Rectal smooth muscle tissue (tissue), 1 donor: ENCODE measurements at regions not wholly inside any gene's neighbourhood (a gene's known extent, or its start where the extent isn't known, plus 50 kb on each side); places are given as distances from the start of the nearest gene placed in this dataset.

Experiments used
- H3K27ac ChIP-seq: one replicate; pipeline ENCODE4 v1.7.0; 2013; ENCODE audit warnings: low read depth, low read length, inconsistent platforms
- H3K27me3 ChIP-seq: one replicate; pipeline ENCODE4 v1.7.0; 2013; ENCODE audit warnings: low read length; ENCODE audit not compliant: control insufficient read depth, insufficient read depth
- H3K36me3 ChIP-seq: one replicate; pipeline ENCODE4 v1.7.0; 2013; ENCODE audit warnings: low read length; ENCODE audit not compliant: control insufficient read depth, insufficient read depth
- H3K4me1 ChIP-seq: one replicate; pipeline ENCODE4 v1.7.0; 2013; ENCODE audit warnings: low read length; ENCODE audit not compliant: control insufficient read depth, insufficient read depth
- H3K4me3 ChIP-seq: one replicate; pipeline ENCODE4 v1.7.0; 2013; ENCODE audit warnings: low read length
- H3K9ac ChIP-seq: one replicate; pipeline ENCODE4 v1.7.0; 2013; ENCODE audit warnings: low read length

DNA sequence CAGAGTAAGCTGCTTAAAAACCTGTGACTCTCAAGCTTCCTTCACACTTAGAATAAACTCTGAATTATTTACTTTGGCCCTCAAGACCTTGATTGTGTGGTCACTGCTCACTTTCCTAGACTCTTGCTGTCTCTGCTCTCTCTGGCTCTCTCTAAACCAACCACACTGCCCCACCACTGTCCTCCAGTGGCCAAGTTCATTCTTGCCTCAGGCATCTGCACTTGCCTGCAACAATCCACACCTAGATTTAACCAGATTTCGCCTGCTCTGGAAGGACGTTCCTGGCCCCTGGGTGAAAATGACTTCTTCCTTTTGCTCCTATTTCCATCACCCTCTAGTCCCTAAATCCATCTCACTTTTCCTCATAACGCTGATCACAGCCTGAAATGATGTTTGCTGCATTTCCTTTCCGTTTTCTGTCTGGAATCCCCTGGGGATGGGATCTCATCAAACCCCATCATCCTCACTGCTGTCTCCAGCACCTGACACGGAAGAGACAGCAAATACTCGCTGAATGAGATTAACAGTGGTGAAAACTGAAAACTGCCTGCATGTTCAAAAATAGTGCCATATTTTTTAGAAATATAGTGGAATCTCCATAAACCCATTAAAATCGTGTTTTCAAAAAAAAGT, 232.6 kb downstream of the UQCRFS1 start:
- H3K4me1 ChIP-seq = no peaks in the 10 kb centered on the region
- H3K9ac ChIP-seq = no peak overlapping the region
- H3K27ac ChIP-seq = no peak overlapping the region
- H3K27me3 ChIP-seq = no peaks in the 10 kb centered on the region
- H3K4me3 ChIP-seq = no peak overlapping the region
- H3K36me3 ChIP-seq = no peaks in the 10 kb centered on the region

- H3K27me3 ChIP-seq = no peaks in the 10 kb centered on the region
- H3K4me3 ChIP-seq = no peak overlapping the region
- H3K9ac ChIP-seq = no peak overlapping the region
- H3K27ac ChIP-seq = no peak overlapping the region
- H3K36me3 ChIP-seq = no peaks in the 10 kb centered on the region
- H3K4me1 ChIP-seq = no peaks in the 10 kb centered on the region
Observed at GRCh38 chr19:28977826-28978225, 235.1 kb downstream of the UQCRFS1 start.

DNA sequence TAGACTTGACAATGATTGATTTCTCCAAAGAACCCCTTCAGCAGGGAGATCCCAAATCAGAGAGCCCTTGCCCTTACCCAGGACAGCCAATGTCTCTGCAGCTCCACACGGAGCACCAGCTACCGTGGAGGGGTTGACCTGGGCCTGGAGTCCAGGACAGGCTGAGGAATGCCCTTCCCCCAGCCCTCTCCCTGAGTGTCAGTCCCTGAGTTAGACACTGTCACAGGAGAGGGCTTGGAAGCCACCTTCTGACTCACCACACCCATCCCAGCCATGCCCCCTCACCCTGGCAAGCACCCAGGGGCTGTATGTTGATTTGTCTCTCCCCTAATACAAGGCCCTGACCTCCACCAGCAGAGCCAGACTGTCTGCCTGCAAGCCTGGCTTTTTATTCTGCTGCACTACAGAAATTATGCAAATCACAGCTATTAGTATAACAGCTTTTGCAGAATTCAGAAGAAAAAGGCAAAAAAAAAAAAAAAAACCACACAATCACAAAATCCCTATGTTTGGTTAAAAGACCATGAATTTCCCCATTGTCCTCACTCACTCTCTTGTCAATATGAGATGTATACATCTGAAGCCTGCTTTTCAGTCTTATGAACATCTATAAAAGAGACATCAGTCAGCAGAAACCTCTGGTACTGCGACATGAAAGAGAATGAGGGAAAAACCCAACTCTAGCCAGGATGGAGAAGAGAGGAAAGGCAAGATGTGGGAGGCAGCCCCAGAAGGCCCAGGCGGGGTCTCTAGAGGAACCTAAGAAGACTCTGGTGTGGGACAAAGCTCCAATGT, 240.7 kb downstream of the UQCRFS1 start:
- Histone ChIP-seq H3K27me3 (no peaks in the 10 kb centered on the region), H3K4me3 (no peak overlapping the region), H3K4me1 (no peaks in the 10 kb centered on the region), H3K9ac (no peak overlapping the region), H3K27ac (no peak overlapping the region), H3K36me3 (no peaks in the 10 kb centered on the region)

DNA sequence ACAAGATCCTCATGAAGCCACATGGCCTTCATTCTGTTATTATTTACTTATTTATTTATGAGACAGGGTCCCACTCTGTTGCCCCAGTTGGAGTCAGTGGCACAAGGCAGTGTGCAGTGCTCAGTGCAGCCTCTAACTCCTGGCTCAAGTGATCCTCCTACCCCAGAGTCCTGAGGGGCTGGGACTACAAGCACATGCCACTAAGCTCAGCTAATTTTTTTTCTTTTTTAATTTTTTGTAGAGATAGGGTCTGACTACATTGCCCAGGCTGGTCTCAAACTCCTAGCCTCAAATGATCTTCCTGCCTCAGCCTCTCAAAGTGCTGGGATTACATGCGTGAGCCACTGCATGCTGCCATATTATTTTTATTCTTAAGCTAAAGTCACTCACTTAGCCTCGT, 241.4 kb downstream of the UQCRFS1 start:
- Histone ChIP-seq H3K4me3 (no peak overlapping the region), H3K4me1 (no peaks in the 10 kb centered on the region), H3K27ac (no peak overlapping the region), H3K27me3 (no peaks in the 10 kb centered on the region), H3K36me3 (no peaks in the 10 kb centered on the region), H3K9ac (no peak overlapping the region)

DNA sequence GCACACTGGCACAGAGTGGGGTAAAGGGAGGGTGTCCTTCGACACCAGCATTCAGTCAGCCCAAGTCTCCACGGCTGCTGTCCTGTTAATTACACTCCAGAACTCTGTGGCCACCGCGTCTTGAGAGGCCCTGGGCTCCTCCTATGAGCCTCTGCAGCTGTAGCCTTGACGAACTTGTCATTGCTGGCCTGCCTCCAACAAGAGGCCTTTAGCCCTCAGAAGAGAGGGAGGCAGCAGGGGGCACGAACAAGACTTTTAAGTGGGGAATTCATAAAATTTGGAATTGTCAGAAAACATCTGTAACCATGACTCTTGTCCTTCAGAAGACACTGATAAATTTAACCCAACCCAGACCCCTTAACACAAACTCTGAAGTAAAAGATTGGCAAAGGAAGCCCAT, 241.9 kb downstream of the UQCRFS1 start:
- H3K9ac ChIP-seq = no peak overlapping the region

GRCh38 chr19:28968721-28969120, 244.2 kb downstream of the UQCRFS1 start:
- Histone ChIP-seq H3K27ac (no peak overlapping the region), H3K9ac (no peak overlapping the region), H3K4me1 (no peaks in the 10 kb centered on the region), H3K36me3 (no peaks in the 10 kb centered on the region), H3K4me3 (no peak overlapping the region), H3K27me3 (no peaks in the 10 kb centered on the region)

More for the DNA sequence above, 241.9 kb downstream of the UQCRFS1 start:
- no peaks in the 10 kb centered on the region for H3K27me3 ChIP-seq
- no peak overlapping the region for H3K4me3 ChIP-seq
- no peaks in the 10 kb centered on the region for H3K36me3 ChIP-seq
- no peak overlapping the region for H3K27ac ChIP-seq
- H3K4me1 ChIP-seq = no peaks in the 10 kb centered on the region

DNA sequence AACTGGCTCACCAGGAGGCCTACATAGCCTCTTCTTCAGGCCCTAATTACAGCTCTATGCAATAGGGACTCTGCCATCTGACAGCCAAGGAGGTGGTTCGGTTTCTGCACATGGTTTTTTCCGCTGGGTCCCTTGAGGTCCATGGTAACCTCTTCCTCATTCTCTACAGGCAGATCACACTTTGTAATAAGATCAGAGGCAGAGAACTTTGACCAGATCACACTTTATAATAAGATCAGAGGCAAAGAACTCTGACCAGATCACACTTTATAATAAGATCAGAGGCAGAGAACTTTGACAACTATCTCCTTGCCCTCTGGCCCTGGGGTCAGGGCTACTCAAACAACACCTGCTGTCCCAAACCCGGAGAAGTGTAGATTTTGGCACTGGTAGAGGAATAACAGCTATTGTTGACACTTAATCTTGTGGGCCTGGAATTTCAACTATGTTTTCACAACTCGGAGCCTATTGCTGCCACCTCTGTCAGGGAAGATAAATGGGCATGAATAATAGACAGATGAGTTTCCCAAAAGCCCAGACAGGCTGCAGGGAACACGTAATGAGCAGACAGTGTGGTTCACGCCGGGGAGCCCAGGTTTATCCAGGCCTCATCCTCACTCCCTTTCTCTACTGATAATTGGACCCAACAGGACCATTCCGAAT, 246.1 kb downstream of the UQCRFS1 start:
- Histone ChIP-seq H3K36me3 (no peaks in the 10 kb centered on the region), H3K4me1 (no peaks in the 10 kb centered on the region), H3K4me3 (no peak overlapping the region), H3K27ac (no peak overlapping the region), H3K27me3 (no peaks in the 10 kb centered on the region), H3K9ac (no peak overlapping the region)

DNA sequence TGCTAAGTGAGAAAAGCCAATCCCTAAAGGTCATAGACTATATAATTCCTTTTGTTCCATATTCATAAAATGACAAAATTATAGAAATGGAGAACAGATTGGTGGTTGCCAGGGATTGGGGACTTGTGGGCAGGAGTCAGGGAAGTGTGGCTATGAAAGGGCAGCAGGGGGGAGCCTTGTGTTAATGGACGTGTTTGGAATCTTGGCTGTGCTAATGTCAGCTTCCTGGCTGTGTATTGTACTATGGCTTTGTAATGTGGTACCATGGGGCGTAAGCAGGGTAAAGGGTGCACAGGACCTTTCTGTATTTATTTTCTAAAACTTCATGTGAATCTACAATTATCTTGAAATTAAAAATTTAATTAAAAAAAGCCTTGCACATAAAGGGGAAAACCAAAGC, 248.5 kb downstream of the UQCRFS1 start:
- Histone ChIP-seq H3K27me3 (no peaks in the 10 kb centered on the region), H3K4me3 (no peak overlapping the region), H3K4me1 (no peaks in the 10 kb centered on the region), H3K27ac (no peak overlapping the region), H3K36me3 (no peaks in the 10 kb centered on the region), H3K9ac (no peak overlapping the region)

DNA sequence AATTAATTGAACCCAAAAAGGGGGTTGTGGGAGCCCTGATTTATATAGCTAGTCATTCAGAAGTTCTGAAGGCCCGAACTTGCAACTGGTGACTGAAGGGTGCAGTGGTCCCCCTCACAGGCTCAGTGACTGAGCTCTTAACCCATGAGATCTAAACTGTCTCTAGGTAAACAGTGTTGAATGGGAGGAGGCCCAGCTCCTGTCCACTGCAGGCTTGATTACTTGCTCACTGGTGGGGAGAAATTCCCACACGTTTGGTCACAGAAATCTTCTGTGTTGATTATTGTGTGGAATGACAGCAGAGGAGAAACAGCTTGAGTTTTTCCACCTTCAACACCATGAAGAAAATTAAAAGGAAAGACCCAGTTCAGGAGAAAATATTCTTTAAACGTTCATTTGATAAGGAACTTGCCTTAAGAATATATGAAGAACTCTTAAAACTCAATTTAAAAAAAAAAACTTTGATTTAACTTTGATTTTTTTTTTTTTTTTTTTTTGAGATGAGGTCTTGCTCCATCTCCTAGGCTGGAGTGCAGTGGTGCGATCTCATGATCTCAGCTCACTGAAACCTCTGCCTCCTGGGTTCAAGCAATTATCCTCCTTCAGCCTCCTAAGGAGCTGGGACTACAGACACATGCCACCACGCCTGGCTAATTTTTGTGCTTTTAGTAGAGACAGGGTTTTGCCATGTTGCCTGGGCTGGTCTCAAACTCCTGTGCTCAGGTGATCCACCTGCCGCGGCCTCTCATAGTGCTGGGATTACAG, 249.3 kb downstream of the UQCRFS1 start:
- Histone ChIP-seq H3K4me3 (no peak overlapping the region), H3K4me1 (no peaks in the 10 kb centered on the region), H3K9ac (no peak overlapping the region), H3K27me3 (no peaks in the 10 kb centered on the region), H3K27ac (no peak overlapping the region), H3K36me3 (no peaks in the 10 kb centered on the region)

DNA sequence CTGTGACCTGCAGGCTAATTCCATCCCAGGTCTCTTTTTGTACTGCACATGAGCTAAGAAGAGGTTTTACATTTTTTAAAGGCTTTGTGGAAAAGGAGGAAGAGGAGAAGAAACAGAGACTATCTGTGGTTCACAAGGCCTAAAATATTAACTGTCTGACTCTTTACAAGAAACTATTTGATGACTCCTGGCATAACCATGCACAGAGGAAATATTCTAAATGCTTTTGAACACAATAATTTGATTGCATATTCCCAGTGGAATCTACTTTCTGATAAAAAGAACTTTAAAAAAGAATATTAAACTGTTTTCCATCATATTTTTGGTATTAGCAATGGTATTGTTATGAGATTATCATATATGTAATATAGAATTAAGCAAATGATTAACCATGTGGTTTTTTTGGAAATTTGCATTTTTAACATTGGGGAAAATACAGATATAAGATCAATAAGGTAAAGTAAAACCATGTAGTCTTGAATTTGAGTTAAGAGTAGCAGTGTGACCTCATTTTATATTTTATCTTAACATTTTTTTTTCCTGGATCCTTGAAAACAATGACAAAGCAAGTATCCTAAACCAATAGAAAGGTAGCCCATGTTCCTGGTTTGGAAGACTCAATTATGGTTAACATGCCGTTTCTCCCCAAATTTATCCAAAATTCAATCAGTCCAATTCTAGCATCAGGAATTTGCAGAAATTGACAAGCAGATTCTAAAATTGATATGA, 251.0 kb downstream of the UQCRFS1 start:
- H3K27me3 ChIP-seq = no peaks in the 10 kb centered on the region
- H3K9ac ChIP-seq = no peak overlapping the region
- no peak overlapping the region for H3K27ac ChIP-seq

GRCh38 chr19:28960986-28961705, 251.8 kb downstream of the UQCRFS1 start:
- no peak overlapping the region for H3K4me3 ChIP-seq
- no peaks in the 10 kb centered on the region for H3K27me3 ChIP-seq
- no peaks in the 10 kb centered on the region for H3K4me1 ChIP-seq
- no peaks in the 10 kb centered on the region for H3K36me3 ChIP-seq
- H3K27ac ChIP-seq = no peak overlapping the region
- no peak overlapping the region for H3K9ac ChIP-seq

More for the DNA sequence above, 251.0 kb downstream of the UQCRFS1 start:
- no peaks in the 10 kb centered on the region for H3K36me3 ChIP-seq
- H3K4me1 ChIP-seq = no peaks in the 10 kb centered on the region
- no peak overlapping the region for H3K4me3 ChIP-seq
